GM12873 (cell line): ENCODE measurements at regions not wholly inside any gene's neighbourhood (a gene's known extent, or its start where the extent isn't known, plus 50 kb on each side); places are given as distances from the start of the nearest gene placed in this dataset.

Experiments
- CTCF ChIP-seq: IDR thresholded peaks from 2 replicates; pipeline ENCODE4 v1.5.1; 2012; ENCODE audit warnings: low read depth, mild to moderate bottlenecking, moderate library complexity, low read length, control low read depth; ENCODE audit not compliant: insufficient read depth; ENCODE audit errors: missing control alignments

- TF ChIP-seq CTCF = no peak
These were observed 68.9 kb upstream of the GAP43 start for GRCh38 chr3:115554487-115554807.

GRCh38 chr3:115562636-115563267 is 60.6 kb upstream of the GAP43 start:
- no peak for TF ChIP-seq CTCF

GRCh38 chr3:115563984-115564383 is 59.3 kb upstream of the GAP43 start:
- TF ChIP-seq CTCF = no peak

GRCh38 chr3:115571413-115571812 is 51.9 kb upstream of the GAP43 start:
- no peak for TF ChIP-seq CTCF
